ENCODE measurements at regions not wholly inside any gene's neighbourhood (a gene's known extent, or its start where the extent isn't known, plus 50 kb on each side); places are given as distances from the start of the nearest gene placed in this dataset.

GRCh38 chrX:101736651-101737050 lies 77.0 kb upstream of the ARMCX2 start:
- TF ChIP-seq CTCF (IDR thresholded peaks at IDR 0.05) (no peak), POLR2A (IDR thresholded peaks at IDR 0.05) (no peak)

All from breast epithelium (tissue), 3 donors.